ENCODE measurements at regions not wholly inside any gene's neighbourhood (a gene's known extent, or its start where the extent isn't known, plus 50 kb on each side); places are given as distances from the start of the nearest gene placed in this dataset.

- no peaks in the 10 kb centered on the region for H3K79me2 ChIP-seq (ENCODE audit: insufficient read depth)
- TF ChIP-seq NRF1 (IDR thresholded peaks at IDR 0.05; ENCODE audit: low read depth, low read length) = no peak
- TF ChIP-seq FOXJ3 (CRISPR knock-in tag; IDR thresholded peaks at IDR 0.05) = no peak
- no peak for TF ChIP-seq MEF2A (IDR thresholded peaks at IDR 0.05; ENCODE audit: borderline replicate concordance, low read depth)
- CTCF ChIA-PET = interaction anchor here (2.7 kb wide), 1 partner anchor 23 kb away, joined by 9 read pairs; no protein-coding TSS in a partner anchor
- no peaks in the 10 kb centered on the region for H3K4me1 ChIP-seq (ENCODE audit: control insufficient read depth in 1 of 2, insufficient read depth in 2 of 2, low read depth in 1 of 2, low read length in 1 of 2)
- WGBS (ENCODE audit: low lambda C conversion rate) = 89% methylated on average over 33 of the region's 40 CpGs
- no peak overlapping the region for H3K9ac ChIP-seq
- H3K27me3 ChIP-seq (ENCODE audit: insufficient read depth) = no peaks in the 10 kb centered on the region
- H4K20me1 ChIP-seq (ENCODE audit: insufficient read depth) = no peaks in the 10 kb centered on the region
- no peaks in the 10 kb centered on the region for H3K36me3 ChIP-seq (replicated peaks in 1 of 2; ENCODE audit: control insufficient read depth in 1 of 2, insufficient read depth in 2 of 2, low read length in 1 of 2)
- H3K4me3 ChIP-seq (ENCODE audit: low read depth in 2 of 2, low read length in 1 of 2) = no peak overlapping the region
- DNase-seq = no peak
- H2AFZ ChIP-seq (ENCODE audit: low read depth) = no peak overlapping the region
- H3K9me2 ChIP-seq = no peaks in the 10 kb centered on the region
- no peak overlapping the region for H3K27ac ChIP-seq (ENCODE audit: low read depth in 2 of 2, low read length in 1 of 2)
- no peak overlapping the region for H3K4me2 ChIP-seq
- H3K9me3 ChIP-seq = no peaks in the 10 kb centered on the region
- H3F3A ChIP-seq (replicated peaks; ENCODE audit: insufficient read depth) = no peaks in the 10 kb centered on the region
- POLR2A ChIA-PET = no interaction called here
Measured at GRCh38 chr13:21319869-21320641, 139.0 kb downstream of the ZDHHC20 start.

- Histone ChIP-seq H3K27ac (ENCODE audit: low read depth in 2 of 2, low read length in 1 of 2) (no peak overlapping the region), H3K9me2 (no peaks in the 10 kb centered on the region), H2AFZ (ENCODE audit: low read depth) (no peak overlapping the region), H4K20me1 (ENCODE audit: insufficient read depth) (no peaks in the 10 kb centered on the region), H3F3A (replicated peaks; ENCODE audit: insufficient read depth) (no peaks in the 10 kb centered on the region), H3K4me1 (ENCODE audit: control insufficient read depth in 1 of 2, insufficient read depth in 2 of 2, low read depth in 1 of 2, low read length in 1 of 2) (no peaks in the 10 kb centered on the region), H3K9me3 (no peaks in the 10 kb centered on the region), H3K36me3 (replicated peaks in 1 of 2; ENCODE audit: control insufficient read depth in 1 of 2, insufficient read depth in 2 of 2, low read length in 1 of 2) (no peaks in the 10 kb centered on the region), H3K4me2 (no peak overlapping the region), H3K27me3 (ENCODE audit: insufficient read depth) (no peaks in the 10 kb centered on the region), H3K9ac (no peak overlapping the region), H3K4me3 (ENCODE audit: low read depth in 2 of 2, low read length in 1 of 2) (no peak overlapping the region), H3K79me2 (ENCODE audit: insufficient read depth) (no peaks in the 10 kb centered on the region)
- CTCF ChIA-PET = interaction anchor here (1.6 to 2.7 kb wide), 2 partner anchors 23 to 156 kb away, joined by 3 to 9 read pairs; no protein-coding TSS in a partner anchor
- POLR2A ChIA-PET = no interaction called here
- WGBS (ENCODE audit: low lambda C conversion rate) = 67% methylated on average over 1 of the region's 8 CpGs
- DNase-seq = no peak
- TF ChIP-seq JUND (IDR thresholded peaks at IDR 0.05) (no peak), SMC3 (IDR thresholded peaks at IDR 0.05; ENCODE audit: low read depth, low read length) (no peak), FOXJ3 (CRISPR knock-in tag; IDR thresholded peaks at IDR 0.05) (no peak), MXI1 (IDR thresholded peaks at IDR 0.05; ENCODE audit: low read depth, low read length) (no peak), EP300 (IDR thresholded peaks at IDR 0.05; ENCODE audit: borderline replicate concordance in 1 of 2, low read depth in 1 of 2, low read length in 1 of 2) (no peak), CHD2 (IDR thresholded peaks at IDR 0.05; ENCODE audit: low read length, partially characterized antibody) (no peak), EZH2phosphoT487 (IDR thresholded peaks at IDR 0.05; ENCODE audit: borderline replicate concordance, low read depth) (no peak), GATA2 (CRISPR knock-in tag; IDR thresholded peaks at IDR 0.05) (no peak), USF1 (IDR thresholded peaks at IDR 0.05; ENCODE audit: borderline replicate concordance, low read depth) (no peak), FOXM1 (IDR thresholded peaks at IDR 0.05; ENCODE audit: low read depth) (no peak), TAF1 (IDR thresholded peaks at IDR 0.05; ENCODE audit: borderline replicate concordance, low read depth, low read length) (no peak), NRF1 (IDR thresholded peaks at IDR 0.05; ENCODE audit: low read depth, low read length) (no peak), RAD21 (IDR thresholded peaks at IDR 0.05; ENCODE audit: low read length) (no peak)
Measured at GRCh38 chr13:21320642-21321034, 138.5 kb downstream of the ZDHHC20 start.

Data from SK-N-SH (cell line).